ENCODE measurements at regions not wholly inside any gene's neighbourhood (a gene's known extent, or its start where the extent isn't known, plus 50 kb on each side); places are given as distances from the start of the nearest gene placed in this dataset.

- no peak overlapping the region for H3K27ac ChIP-seq (ENCODE audit: low read length in 2 of 2)
- H3K27ac Mint-ChIP-seq, result no peak overlapping the region
- no peaks in the 10 kb centered on the region for H3K27me3 ChIP-seq (replicated peaks in 1 of 4; ENCODE audit: control extremely low read depth in 1 of 4, control insufficient read depth in 3 of 4, insufficient read depth in 4 of 4, low read length in 3 of 4)
- POLR2A ChIA-PET, result no interaction called here
- H4K20me1 ChIP-seq (ENCODE audit: control insufficient read depth, insufficient read depth, low read length, poor library complexity, severe bottlenecking), result peaks cover 7% of the 10 kb centered on the region
- no peak overlapping the region for H2AFZ ChIP-seq (ENCODE audit: insufficient read depth, low read depth, low read length, poor library complexity, severe bottlenecking)
- H3K4me3 ChIP-seq (ENCODE audit: control extremely low read depth in 1 of 5, extremely low read depth in 1 of 5, insufficient read depth in 1 of 5, low read depth in 2 of 5, low read length in 4 of 5), result no peak overlapping the region
- CTCF ChIA-PET, result interaction anchor here (1.5 kb wide), 1 partner anchor 19 kb away, joined by 3 read pairs; no protein-coding TSS in a partner anchor
- H3K36me3 ChIP-seq (replicated peaks in 1 of 2; ENCODE audit: control extremely low read depth in 1 of 2, control insufficient read depth in 1 of 2, extremely low read depth in 1 of 2, insufficient read depth in 2 of 2, low read length in 1 of 2), result peaks cover 1 to 11% of the 10 kb centered on the region in 2 experiments
- intact Hi-C loops (cut with micrococcal nuclease), result no loop called here
- H3K9ac ChIP-seq (ENCODE audit: low read length), result no peak overlapping the region
- no peaks in the 10 kb centered on the region for H3K9me3 ChIP-seq (ENCODE audit: control extremely low read depth in 1 of 3, control insufficient read depth in 2 of 3, insufficient read depth in 1 of 3, low read length in 2 of 3)
- H3K4me3 Mint-ChIP-seq, result no peak overlapping the region
- no peaks in the 10 kb centered on the region for H3K9me3 Mint-ChIP-seq (ENCODE audit: insufficient read depth)
- H3K4me1 Mint-ChIP-seq, result peaks cover 34% of the 10 kb centered on the region
- TF ChIP-seq EZH2 (IDR thresholded peaks at IDR 0.05; ENCODE audit: borderline replicate concordance, insufficient read depth, low read depth, low read length, poor library complexity, severe bottlenecking), result no peak
- no peak for TF ChIP-seq CTCF (IDR thresholded peaks at IDR 0.05)
- ATAC-seq (ENCODE audit: low read depth), result no peak
- no peaks in the 10 kb centered on the region for H3K27me3 Mint-ChIP-seq
- DNase-seq, result no peak
- H3K4me1 ChIP-seq (ENCODE audit: control insufficient read depth in 2 of 2, insufficient read depth in 2 of 2, low read length in 2 of 2), result peaks cover 3 to 12% of the 10 kb centered on the region in 2 donors
- H3K4me2 ChIP-seq (replicated peaks; ENCODE audit: low read depth, low read length, poor library complexity, severe bottlenecking), result no peak overlapping the region
- no CpG with 5 or more reads among the region's 3 CpGs for WGBS (ENCODE audit: insufficient coverage)
- peaks cover 5% of the 10 kb centered on the region for H3K79me2 ChIP-seq (ENCODE audit: control insufficient read depth, insufficient read depth, low read length)
Measured at GRCh38 chr2:16589465-16589864, 76.2 kb downstream of the CYRIA start.

- no peak overlapping the region for H3K27ac Mint-ChIP-seq
- no peak overlapping the region for H3K4me3 ChIP-seq (ENCODE audit: control extremely low read depth in 1 of 5, extremely low read depth in 1 of 5, insufficient read depth in 1 of 5, low read depth in 2 of 5, low read length in 4 of 5)
- peaks cover 4 to 12% of the 10 kb centered on the region in 2 donors for H3K4me1 ChIP-seq (ENCODE audit: control insufficient read depth in 2 of 2, insufficient read depth in 2 of 2, low read length in 2 of 2)
- DNase-seq, result no peak
- H3K79me2 ChIP-seq (ENCODE audit: control insufficient read depth, insufficient read depth, low read length), result peaks cover 11% of the 10 kb centered on the region
- WGBS (ENCODE audit: insufficient coverage), result no CpG with 5 or more reads among the region's 3 CpGs
- peaks cover 13% of the 10 kb centered on the region for H4K20me1 ChIP-seq (ENCODE audit: control insufficient read depth, insufficient read depth, low read length, poor library complexity, severe bottlenecking)
- no peaks in the 10 kb centered on the region for H3K9me3 Mint-ChIP-seq (ENCODE audit: insufficient read depth)
- intact Hi-C loops (cut with micrococcal nuclease), result no loop called here
- H3K4me1 Mint-ChIP-seq, result peaks cover 37% of the 10 kb centered on the region
- no peaks in the 10 kb centered on the region for H3K27me3 Mint-ChIP-seq
- H3K27me3 ChIP-seq (replicated peaks in 1 of 4; ENCODE audit: control extremely low read depth in 1 of 4, control insufficient read depth in 3 of 4, insufficient read depth in 4 of 4, low read length in 3 of 4), result no peaks in the 10 kb centered on the region
- H3K4me2 ChIP-seq (replicated peaks; ENCODE audit: low read depth, low read length, poor library complexity, severe bottlenecking), result no peak overlapping the region
- ATAC-seq (ENCODE audit: low read depth), result no peak
- POLR2A ChIA-PET, result no interaction called here
- no peak overlapping the region for H3K27ac ChIP-seq (ENCODE audit: low read length in 2 of 2)
- H3K4me3 Mint-ChIP-seq, result no peak overlapping the region
- no peak overlapping the region for H3K9ac ChIP-seq (ENCODE audit: low read length)
- no peak overlapping the region for H2AFZ ChIP-seq (ENCODE audit: insufficient read depth, low read depth, low read length, poor library complexity, severe bottlenecking)
- TF ChIP-seq EZH2 (IDR thresholded peaks at IDR 0.05; ENCODE audit: borderline replicate concordance, insufficient read depth, low read depth, low read length, poor library complexity, severe bottlenecking), result no peak
- no peak for TF ChIP-seq CTCF (IDR thresholded peaks at IDR 0.05)
- H3K36me3 ChIP-seq (replicated peaks in 1 of 2; ENCODE audit: control extremely low read depth in 1 of 2, control insufficient read depth in 1 of 2, extremely low read depth in 1 of 2, insufficient read depth in 2 of 2, low read length in 1 of 2), result peaks cover 1 to 17% of the 10 kb centered on the region in 2 experiments
- H3K9me3 ChIP-seq (ENCODE audit: control extremely low read depth in 1 of 3, control insufficient read depth in 2 of 3, insufficient read depth in 1 of 3, low read length in 2 of 3), result no peaks in the 10 kb centered on the region
- CTCF ChIA-PET, result interaction anchor here (1.5 kb wide), 1 partner anchor 20 kb away, joined by 3 read pairs; no protein-coding TSS in a partner anchor
Measured at GRCh38 chr2:16588565-16588964, 77.1 kb downstream of the CYRIA start.

All from B cell (primary cell).